GM18868 (cell line): ENCODE measurements at regions not wholly inside any gene's neighbourhood (a gene's known extent, or its start where the extent isn't known, plus 50 kb on each side); places are given as distances from the start of the nearest gene placed in this dataset.
"Not testable (repeated sequence)": the region's sequence is repeated elsewhere in the genome, so short reads cannot be mapped to it uniquely, and the experiment has no call there.

Experiments used
- ATAC-seq: cut with Tn5 transposase; IDR thresholded peaks from one replicate; pipeline ENCODE4 v1.9.1; 2021; ENCODE audit warnings: mild to moderate bottlenecking, moderate library complexity; ENCODE audit not compliant: unreplicated experiment

GRCh38 chr14:106349678-106350457 lies 823.5 kb downstream of the TMEM121 start:
- not testable (repeated sequence) for ATAC-seq

- ATAC-seq, result not testable (repeated sequence)
These were observed 828.8 kb downstream of the TMEM121 start for GRCh38 chr14:106355007-106355791.

- peak; percentile 34 for ATAC-seq
These were observed 829.7 kb downstream of the TMEM121 start for GRCh38 chr14:106355881-106356642.

- not testable (repeated sequence) for ATAC-seq
These were observed 830.2 kb downstream of the TMEM121 start for GRCh38 chr14:106356643-106356930.

- ATAC-seq, result not testable (repeated sequence)
These were observed 832.9 kb downstream of the TMEM121 start for GRCh38 chr14:106359157-106359887.

- ATAC-seq, result peak; percentile 26
These were observed 839.0 kb downstream of the TMEM121 start for GRCh38 chr14:106365371-106365770.

- ATAC-seq, result peak; percentile 67
These were observed 839.5 kb downstream of the TMEM121 start for GRCh38 chr14:106365894-106366293.

GRCh38 chr14:106366971-106367370 lies 840.6 kb downstream of the TMEM121 start:
- ATAC-seq, result not testable (repeated sequence)

GRCh38 chr14:106369456-106369855 lies 843.1 kb downstream of the TMEM121 start:
- ATAC-seq, result not testable (repeated sequence)

GRCh38 chr14:106372870-106373652 lies 846.7 kb downstream of the TMEM121 start:
- ATAC-seq, result peak; percentile 70

GRCh38 chr14:106373653-106374110 lies 847.3 kb downstream of the TMEM121 start:
- not testable (repeated sequence) for ATAC-seq

- ATAC-seq, result no peak
These were observed 851.0 kb downstream of the TMEM121 start for GRCh38 chr14:106377432-106377831.

- no peak for ATAC-seq
These were observed 851.8 kb downstream of the TMEM121 start for GRCh38 chr14:106378191-106378590.

- no peak for ATAC-seq
These were observed 854.4 kb downstream of the TMEM121 start for GRCh38 chr14:106380740-106381139.

- ATAC-seq, result not testable (repeated sequence)
These were observed 862.8 kb downstream of the TMEM121 start for GRCh38 chr14:106389186-106389585.

GRCh38 chr14:106390401-106390800 lies 864.0 kb downstream of the TMEM121 start:
- no peak for ATAC-seq

- no peak for ATAC-seq
These were observed 864.6 kb downstream of the TMEM121 start for GRCh38 chr14:106390947-106391346.

GRCh38 chr14:106393742-106394141 lies 867.4 kb downstream of the TMEM121 start:
- ATAC-seq, result no peak

- no peak for ATAC-seq
These were observed 869.2 kb downstream of the TMEM121 start for GRCh38 chr14:106395456-106396050.
